Esophagus muscularis mucosa (tissue), 3 donors: ENCODE measurements at regions not wholly inside any gene's neighbourhood (a gene's known extent, or its start where the extent isn't known, plus 50 kb on each side); places are given as distances from the start of the nearest gene placed in this dataset.

ENCODE experiments used
- POLR2A ChIP-seq: fragments of 450-650 bp; IDR thresholded peaks from one replicate; pipeline ENCODE4 v1.6.1; 2017; ENCODE audit warnings: antibody characterized with exemption, moderate library complexity, mild to moderate bottlenecking, low read depth
- POLR2AphosphoS5 ChIP-seq, 2 donors: sonication (generic); formaldehyde crosslinking; IDR thresholded peaks; one replicate each; pipeline ENCODE4 v1.6.1; 2017; ENCODE audit warnings: antibody characterized with exemption in 2 of 2
- TF ChIP-seq, protein P1 (sequence below), 3 experiments: fragments of 200-600 bp in 2 of 3; fragments of 450-650 bp in 1 of 3; sonication (generic) in 2 of 3; IDR thresholded peaks; one replicate each; pipeline ENCODE4 v1.5.1; 2017 to 2019; ENCODE audit warnings: antibody characterized with exemption in 3 of 3, mild to moderate bottlenecking in 2 of 3, moderate library complexity in 1 of 3

DNA sequence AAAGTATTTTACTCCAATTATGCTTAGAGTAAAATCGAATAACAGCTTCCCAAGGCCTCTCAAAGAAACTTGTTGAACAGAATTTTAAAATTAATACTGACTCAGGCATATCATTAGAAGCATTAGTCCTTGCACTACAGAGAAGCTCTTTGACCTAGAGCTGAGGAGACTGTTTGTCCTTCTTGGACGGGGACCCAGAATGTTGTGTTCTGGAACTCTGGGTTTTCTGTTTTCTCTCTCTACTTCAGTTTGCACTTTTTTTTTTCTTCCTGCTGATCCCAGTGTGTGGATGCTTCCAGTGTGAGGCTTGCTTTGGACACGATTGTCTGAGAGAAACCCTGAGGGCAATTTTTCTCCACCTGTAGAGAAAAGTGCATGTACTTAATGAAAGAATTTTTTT lies 847.6 kb downstream of the SOCS6 start:
- TF ChIP-seq, protein P1, sequence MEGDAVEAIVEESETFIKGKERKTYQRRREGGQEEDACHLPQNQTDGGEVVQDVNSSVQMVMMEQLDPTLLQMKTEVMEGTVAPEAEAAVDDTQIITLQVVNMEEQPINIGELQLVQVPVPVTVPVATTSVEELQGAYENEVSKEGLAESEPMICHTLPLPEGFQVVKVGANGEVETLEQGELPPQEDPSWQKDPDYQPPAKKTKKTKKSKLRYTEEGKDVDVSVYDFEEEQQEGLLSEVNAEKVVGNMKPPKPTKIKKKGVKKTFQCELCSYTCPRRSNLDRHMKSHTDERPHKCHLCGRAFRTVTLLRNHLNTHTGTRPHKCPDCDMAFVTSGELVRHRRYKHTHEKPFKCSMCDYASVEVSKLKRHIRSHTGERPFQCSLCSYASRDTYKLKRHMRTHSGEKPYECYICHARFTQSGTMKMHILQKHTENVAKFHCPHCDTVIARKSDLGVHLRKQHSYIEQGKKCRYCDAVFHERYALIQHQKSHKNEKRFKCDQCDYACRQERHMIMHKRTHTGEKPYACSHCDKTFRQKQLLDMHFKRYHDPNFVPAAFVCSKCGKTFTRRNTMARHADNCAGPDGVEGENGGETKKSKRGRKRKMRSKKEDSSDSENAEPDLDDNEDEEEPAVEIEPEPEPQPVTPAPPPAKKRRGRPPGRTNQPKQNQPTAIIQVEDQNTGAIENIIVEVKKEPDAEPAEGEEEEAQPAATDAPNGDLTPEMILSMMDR (IDR thresholded peaks at IDR 0.05): no peak
- TF ChIP-seq POLR2AphosphoS5 (IDR thresholded peaks at IDR 0.05) (no peak), POLR2A (no peak)
